ENCODE measurements at regions not wholly inside any gene's neighbourhood (a gene's known extent, or its start where the extent isn't known, plus 50 kb on each side); places are given as distances from the start of the nearest gene placed in this dataset.

DNA sequence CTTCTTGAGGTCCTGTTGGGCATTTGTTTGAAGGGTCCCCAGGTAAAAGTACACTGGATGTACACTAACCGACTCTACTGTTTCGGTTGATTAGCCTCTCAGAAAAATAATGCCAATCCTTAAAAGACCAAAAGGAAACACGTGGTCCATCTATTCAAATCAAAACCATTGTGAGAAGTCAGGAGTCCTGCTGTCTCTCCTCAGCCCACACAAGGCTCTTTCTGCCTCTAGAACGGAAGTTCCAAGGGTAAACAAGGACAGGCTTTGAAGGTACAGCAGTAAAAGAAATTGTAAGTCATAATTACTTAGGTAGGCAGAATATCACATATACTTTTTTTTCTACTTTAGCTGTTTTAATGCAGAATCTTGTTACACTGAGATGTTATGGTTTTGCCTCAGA, 71.7 kb upstream of the TPK1 start:
- TF ChIP-seq, protein P1, sequence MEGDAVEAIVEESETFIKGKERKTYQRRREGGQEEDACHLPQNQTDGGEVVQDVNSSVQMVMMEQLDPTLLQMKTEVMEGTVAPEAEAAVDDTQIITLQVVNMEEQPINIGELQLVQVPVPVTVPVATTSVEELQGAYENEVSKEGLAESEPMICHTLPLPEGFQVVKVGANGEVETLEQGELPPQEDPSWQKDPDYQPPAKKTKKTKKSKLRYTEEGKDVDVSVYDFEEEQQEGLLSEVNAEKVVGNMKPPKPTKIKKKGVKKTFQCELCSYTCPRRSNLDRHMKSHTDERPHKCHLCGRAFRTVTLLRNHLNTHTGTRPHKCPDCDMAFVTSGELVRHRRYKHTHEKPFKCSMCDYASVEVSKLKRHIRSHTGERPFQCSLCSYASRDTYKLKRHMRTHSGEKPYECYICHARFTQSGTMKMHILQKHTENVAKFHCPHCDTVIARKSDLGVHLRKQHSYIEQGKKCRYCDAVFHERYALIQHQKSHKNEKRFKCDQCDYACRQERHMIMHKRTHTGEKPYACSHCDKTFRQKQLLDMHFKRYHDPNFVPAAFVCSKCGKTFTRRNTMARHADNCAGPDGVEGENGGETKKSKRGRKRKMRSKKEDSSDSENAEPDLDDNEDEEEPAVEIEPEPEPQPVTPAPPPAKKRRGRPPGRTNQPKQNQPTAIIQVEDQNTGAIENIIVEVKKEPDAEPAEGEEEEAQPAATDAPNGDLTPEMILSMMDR (conservative IDR thresholded peaks at IDR 0.05; ENCODE audit: low read depth in 2 of 2), result no peak
- no peak for TF ChIP-seq EZH2 (IDR thresholded peaks at IDR 0.05; ENCODE audit: low read depth, unreplicated experiment)
- no peak for TF ChIP-seq POLR2AphosphoS5 (IDR thresholded peaks at IDR 0.05; ENCODE audit: low read depth)
- TF ChIP-seq JUNB (IDR thresholded peaks at IDR 0.05; ENCODE audit: unreplicated experiment), result no peak
- TF ChIP-seq, protein P2, sequence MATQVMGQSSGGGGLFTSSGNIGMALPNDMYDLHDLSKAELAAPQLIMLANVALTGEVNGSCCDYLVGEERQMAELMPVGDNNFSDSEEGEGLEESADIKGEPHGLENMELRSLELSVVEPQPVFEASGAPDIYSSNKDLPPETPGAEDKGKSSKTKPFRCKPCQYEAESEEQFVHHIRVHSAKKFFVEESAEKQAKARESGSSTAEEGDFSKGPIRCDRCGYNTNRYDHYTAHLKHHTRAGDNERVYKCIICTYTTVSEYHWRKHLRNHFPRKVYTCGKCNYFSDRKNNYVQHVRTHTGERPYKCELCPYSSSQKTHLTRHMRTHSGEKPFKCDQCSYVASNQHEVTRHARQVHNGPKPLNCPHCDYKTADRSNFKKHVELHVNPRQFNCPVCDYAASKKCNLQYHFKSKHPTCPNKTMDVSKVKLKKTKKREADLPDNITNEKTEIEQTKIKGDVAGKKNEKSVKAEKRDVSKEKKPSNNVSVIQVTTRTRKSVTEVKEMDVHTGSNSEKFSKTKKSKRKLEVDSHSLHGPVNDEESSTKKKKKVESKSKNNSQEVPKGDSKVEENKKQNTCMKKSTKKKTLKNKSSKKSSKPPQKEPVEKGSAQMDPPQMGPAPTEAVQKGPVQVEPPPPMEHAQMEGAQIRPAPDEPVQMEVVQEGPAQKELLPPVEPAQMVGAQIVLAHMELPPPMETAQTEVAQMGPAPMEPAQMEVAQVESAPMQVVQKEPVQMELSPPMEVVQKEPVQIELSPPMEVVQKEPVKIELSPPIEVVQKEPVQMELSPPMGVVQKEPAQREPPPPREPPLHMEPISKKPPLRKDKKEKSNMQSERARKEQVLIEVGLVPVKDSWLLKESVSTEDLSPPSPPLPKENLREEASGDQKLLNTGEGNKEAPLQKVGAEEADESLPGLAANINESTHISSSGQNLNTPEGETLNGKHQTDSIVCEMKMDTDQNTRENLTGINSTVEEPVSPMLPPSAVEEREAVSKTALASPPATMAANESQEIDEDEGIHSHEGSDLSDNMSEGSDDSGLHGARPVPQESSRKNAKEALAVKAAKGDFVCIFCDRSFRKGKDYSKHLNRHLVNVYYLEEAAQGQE (IDR thresholded peaks at IDR 0.05; ENCODE audit: unreplicated experiment), result no peak
- TF ChIP-seq EZH2phosphoT487 (IDR thresholded peaks at IDR 0.05; ENCODE audit: unreplicated experiment), result no peak
- no peak for TF ChIP-seq CREB1 (CRISPR knock-in tag; IDR thresholded peaks at IDR 0.05; ENCODE audit: low read depth)

Measured in GM23338 (cell line).